ENCODE measurements at regions not wholly inside any gene's neighbourhood (a gene's known extent, or its start where the extent isn't known, plus 50 kb on each side); places are given as distances from the start of the nearest gene placed in this dataset.
"Not testable (repeated sequence)": the region's sequence is repeated elsewhere in the genome, so short reads cannot be mapped to it uniquely, and the experiment has no call there.

DNA sequence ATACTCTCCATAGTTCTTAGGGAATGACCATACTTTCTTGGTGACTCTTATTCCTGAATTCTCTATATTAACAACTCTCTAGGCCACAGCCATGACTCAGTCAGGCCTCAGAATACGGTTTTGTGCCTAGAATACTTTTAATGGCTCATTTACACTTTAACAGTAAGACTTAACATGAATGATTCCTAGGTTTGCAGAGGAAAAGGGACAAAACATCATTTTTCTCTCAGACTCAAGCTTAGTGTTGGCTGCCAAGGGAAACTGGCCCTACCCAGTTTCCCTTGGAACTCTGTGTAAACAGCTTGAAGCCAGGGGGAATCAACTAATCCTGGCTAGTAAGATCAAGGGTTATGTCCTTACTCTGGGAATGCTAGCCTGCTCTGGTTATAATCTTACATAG is 164.9 kb upstream of the PKN2 start:
- no peak for DNase-seq

DNA sequence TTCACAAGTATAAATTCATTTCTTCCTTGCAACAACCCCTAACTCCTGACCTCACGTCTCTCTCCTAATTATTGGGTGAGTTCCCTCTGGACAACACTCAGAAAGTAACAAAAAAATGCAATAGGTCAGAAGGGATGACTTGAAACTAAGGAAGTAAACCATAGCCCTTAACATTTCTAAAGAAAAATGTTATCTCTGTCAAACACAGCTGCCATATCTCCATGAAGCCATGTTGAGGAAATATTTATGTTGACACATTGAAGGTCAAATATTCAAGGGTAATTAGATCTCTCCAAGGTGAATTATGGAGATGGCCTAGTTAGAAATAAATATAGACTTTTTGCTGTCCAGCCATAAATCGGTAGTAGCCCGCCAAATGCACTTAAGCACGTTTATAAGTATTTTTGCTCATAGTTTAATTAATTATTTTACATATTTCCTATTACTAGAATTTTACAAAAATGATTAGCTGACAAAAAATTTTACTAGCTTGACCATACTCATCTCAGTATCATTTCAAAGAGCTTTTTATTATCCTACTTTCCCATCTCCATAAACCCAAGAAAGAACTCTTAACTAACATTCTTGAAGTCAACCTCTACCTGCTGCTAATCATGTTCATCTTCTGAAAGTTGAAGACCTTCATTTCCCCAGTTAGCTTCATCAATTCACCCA is 160.1 kb upstream of the PKN2 start:
- DNase-seq: no peak

DNA sequence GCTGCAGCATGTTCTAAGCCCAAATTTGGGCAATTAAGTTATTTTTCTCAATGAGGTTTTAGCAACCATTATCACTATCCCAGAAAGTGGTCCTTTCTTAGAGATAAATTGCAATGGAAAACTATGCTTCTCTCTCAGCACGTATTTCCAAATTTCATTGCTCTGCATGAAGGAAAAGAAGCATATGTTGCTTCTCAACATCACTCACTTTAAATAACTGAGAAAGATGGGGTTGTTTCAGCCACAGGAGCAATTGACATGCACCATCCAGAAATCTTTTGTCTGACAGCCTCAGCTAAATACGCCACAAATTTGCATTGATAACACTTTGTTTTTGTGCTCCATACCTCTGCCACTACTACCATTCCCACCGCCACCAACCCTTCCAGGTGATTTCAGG is 157.6 kb upstream of the PKN2 start:
- no peak for DNase-seq

DNA sequence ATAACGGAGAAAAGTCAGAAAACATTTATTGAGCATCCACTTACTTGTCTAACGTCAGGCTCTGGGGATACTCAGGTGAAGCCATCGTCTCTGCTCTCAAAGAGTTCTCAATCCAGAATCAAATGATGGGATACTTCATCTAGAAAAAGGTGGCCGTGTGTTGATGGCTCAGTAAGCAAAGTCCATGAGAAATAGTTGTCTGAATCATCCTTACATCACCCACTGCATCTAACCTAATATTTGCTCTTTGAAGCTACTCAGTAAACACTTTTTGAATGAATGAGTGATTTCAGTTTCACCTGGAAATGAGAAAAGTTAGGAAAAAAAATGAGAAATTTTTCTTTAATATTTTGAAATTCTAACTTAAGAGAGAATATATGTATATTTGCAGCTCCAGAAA is 155.3 kb upstream of the PKN2 start:
- no peak for DNase-seq

DNA sequence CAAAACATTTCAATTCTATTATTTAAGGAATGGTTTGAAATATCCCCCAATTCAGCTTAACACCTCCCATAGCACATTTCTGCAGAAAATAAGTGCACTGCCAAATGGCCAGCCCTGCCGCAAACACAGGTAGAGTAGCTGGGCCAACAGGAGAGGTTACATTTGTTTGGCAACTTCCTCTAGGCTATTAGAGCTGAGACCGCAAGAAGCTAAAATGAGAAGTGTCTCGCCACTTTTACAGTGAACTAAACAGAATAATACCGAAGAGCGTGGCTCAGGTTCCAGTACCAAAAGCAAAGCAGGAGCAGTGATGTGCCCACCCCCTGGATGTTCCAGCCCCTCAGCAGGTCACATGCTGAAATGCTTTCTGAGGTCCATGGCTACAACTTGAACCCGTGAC is 154.5 kb upstream of the PKN2 start:
- no peak for DNase-seq

DNA sequence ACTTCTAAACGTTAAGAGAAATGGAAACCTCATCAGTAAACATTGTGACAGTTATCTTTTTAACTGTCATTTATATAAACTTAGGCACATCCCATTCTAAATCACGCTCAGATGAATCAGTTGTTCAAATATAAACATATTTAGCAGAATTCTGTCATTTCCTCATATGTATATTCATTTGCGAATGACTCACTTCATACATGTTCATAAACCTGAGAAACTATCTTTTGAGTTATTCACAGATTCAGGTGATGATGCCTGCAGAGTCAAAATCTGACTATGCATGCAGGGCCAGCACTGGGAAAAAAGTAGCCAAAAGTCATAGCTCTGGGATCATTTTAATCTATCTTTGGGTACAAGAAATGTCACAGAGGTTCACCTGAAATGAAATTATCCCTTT is 153.8 kb upstream of the PKN2 start:
- no peak for DNase-seq

DNA sequence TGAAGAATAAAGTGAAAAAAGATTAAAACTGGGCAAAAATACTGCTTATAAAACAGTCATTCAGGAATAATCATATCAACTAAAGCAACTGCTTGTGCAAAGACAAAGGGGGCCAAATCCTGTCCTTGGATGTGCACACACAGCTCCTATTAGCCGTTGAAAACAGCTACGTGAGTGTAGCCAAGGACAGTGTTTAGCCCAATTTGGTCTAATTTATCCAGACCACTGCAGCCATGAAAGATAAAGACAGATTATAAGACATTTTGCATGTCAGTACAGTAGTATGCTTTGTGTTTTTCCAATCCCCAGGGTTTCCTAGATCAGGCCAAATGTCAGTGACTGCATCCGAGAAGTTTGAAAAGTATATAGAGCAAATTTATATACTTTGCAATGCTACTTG is 146.3 kb upstream of the PKN2 start:
- DNase-seq: no peak

DNA sequence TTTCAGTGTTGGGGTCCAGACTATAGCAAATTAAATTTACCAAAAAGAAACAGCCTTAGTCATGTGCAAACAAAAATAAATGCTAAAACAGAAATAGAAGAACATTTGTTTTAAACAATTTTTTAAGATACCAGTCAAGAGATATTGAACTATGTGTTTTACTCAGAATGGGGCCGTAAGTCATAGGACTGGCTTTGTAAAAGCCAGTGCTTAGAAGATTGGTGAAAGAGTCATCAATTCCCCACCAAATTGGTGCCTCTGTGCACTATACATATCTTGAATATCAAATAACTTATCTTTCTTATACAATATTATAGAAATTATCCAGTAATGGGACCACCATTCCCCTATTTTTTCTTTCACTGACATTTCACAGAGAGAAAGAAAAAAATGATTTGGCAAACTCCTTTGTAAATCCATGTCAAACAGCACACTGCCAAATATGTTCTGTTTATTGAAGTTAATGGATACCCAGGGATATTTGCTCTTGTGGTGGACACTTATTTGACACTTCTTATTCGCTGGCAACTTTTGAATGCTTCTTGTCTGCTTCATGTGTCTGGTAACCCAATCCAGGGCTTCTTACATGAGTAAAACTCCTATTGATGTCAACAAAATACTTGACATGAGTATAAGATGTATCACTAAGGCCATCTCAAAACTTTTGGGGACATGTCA is 145.7 kb upstream of the PKN2 start:
- DNase-seq: no peak

DNA sequence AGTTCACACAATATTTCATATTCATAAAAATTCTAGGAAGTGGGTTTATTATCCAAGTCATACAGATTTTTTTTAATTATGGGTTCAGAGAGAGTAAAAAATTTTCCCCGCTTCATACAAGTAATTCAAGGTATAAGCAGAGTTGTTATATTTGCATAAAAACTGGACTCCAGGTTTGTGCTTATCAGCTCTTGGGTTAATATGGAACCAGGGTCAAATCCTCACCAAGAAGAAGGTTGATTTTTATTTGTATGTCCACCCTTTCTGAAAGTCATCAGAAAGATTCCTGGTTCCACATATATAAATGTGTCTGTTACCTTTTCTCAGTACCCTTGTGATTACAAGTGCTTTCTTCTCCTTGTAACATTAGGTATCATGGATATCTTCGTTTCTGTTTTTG is 143.8 kb upstream of the PKN2 start:
- DNase-seq: no peak

DNA sequence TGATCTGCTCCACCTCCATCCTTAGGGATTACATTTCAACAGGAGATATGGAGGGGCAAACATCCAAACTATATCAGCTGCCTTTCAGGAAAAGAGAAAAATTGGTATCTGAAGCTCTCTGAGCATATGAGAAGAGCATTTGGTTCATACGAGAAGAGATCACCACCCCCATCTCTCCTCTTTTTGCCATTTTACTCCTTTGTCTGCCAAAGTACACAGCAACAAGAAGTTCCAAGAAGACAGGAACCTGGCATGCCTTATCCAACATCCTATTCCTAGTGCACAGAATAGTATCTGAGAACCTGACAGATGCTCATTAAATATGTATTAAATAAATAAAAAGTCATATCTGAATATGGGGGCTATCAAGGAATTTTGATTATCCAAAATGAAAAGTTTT is 142.5 kb upstream of the PKN2 start:
- DNase-seq: no peak

DNA sequence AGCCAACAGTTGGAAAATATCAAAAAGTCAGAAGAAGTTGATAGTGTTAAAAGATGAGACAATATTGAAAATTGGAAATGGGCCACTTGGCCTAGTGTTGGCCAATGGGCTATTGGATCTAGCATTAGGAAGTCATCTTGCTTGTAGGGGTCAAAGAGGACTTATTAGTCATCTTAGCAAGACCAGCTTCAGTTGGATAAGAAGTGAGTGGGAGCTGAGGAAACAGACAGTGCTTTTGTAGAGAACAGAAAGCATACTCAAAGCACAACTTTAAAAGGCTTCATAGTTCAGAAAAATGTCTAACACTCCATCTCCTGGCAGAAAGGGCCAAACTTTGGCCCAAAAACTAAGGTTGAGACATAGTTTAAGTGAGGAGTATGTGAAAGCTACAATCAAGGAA is 139.9 kb upstream of the PKN2 start:
- no peak for DNase-seq

DNA sequence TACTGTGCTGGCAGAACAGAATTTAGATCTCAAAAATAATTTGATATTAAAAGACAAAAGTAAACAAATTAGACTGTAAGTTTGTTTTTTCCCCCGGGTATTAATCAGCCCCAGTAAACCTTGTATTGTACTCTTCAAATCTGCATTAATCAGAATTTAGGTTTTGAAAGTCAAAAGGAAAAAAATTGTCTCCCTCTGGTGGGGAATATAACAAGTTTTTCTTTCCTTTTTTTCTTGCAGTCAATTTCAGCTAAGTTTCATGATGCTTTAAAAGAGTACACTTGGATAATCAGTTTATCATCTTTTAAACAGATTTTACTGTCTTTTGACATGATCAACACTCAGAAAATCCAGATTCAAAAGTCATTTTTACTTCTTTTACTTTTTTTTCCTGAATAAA is 134.5 kb upstream of the PKN2 start:
- no peak for DNase-seq

DNA sequence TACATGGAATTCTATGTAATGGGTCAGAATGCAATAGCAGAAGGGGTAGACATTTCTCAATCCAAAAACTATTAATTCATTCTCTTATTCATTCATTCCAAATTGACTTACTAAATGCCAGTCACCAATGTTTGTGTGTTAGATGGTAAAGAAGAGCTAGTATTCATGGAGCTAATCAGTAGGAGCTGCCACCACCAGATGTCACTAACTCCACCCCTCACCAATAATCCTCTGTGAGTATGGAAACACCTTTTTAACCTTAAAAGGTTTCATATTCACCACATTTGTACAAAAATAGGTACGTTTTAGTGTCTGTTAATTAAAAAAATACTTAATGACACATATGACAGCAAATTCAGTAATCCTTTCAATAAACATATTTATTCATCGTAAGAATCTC is 131.8 kb upstream of the PKN2 start:
- no peak for DNase-seq

DNA sequence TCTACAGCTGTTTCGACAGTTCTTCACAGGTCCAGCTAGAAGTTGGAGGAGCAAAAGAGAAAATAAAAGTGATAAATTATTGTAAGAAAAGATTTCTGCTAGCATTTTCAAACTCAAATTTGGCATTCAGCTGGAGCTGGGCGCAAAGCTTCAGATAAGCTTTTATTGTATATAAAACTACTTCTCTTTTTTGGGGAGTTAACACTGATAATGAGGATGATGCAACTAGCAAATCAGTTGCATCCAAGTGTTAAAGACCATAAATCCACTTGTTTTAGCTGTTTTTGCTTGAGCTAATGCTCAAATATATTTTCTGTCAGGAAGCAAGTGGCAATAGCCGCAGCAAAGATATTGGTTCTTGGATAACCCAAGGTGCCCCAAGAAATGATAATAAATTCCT is 127.1 kb upstream of the PKN2 start:
- DNase-seq: no peak

DNA sequence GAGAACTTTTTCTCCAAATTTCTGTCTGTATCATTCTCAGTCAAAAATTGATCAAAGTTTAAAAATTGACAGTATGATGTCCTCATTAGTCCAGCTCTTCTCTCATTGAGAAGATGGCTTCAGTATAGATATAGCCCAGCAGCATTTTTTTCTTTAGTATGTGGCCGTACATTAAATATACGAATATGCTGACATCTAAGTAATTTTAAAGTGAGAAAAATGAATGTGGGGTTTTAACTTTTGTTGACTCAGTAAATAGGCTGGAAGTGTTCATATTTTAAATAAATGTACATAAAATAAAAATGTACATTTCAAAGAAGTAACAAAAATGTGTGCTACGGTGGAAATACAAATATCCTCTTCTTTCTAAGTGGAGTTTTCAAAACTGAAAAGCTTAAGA is 123.5 kb upstream of the PKN2 start:
- no peak for DNase-seq

DNA sequence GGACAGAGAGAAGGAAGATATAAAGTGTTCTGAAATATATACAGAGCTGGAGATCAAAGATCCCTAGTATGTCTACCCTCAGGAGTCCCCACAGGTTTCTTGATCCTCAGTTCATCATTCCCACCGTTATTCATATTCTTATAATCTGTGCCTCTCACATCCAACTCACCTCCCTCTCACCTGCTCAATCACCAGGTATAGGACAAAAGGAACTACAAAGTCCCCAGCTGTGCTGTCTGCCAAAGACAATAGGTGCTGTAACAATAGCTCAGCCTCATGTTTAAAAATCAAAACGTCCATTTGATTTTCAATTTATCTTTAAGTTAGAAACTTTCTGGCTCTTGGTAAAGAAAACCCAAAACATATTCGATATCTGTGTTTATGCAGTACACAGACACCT is 121.1 kb upstream of the PKN2 start:
- DNase-seq: no peak

DNA sequence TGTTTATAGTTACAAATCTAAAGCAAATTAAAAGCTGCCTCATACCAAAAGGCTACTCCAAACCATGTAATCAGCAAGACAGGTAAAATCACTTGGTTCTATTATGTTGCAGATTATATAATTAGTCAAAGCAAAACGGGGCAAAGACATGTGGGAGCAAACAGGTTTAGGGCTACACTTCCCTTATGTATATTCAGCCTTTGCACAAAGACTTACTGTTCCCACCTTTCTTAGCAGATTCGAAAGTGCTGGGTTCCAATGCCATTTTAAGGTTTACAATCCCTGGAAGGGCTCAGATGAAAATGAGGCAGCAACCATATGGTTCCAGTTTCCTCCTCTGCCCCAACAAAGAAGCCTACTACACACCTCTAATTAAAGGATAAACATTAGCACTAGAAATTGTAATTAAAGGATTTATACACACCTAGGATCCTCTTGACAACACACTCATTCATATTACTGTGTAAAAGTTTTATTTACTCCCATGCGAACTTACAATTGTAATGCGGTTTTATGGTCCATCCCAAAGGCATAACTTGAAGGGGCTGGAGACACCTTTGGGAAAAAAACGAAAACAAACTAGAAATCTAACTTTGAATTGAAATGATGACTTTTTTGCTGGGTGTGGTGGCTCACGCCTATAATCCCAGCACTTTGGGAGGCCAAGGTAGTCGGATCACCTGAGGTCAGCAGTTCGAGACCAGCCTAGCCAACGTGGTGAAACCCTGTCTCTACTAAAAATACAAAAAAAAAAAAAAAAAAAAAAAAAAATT is 117.3 kb upstream of the PKN2 start:
- DNase-seq: no peak

DNA sequence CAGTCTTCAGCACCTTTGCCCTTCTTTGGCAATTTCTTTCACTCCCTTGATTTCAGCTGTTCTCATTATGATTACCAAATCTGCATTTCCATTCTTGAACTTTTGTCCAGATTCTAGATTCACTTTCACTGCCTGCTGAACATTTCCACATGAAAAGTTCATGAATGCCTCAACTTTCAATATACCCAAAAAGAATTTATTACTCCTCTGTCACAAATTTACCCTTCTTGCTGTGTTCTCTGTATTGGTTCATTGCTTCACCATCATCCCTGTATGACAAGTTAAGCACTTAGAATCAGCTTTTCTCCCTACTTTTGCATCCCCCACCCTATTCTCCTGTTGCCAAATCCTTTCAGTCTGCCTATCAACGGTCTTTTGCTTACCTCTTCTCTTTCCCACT is 112.6 kb upstream of the PKN2 start:
- DNase-seq: no peak

DNA sequence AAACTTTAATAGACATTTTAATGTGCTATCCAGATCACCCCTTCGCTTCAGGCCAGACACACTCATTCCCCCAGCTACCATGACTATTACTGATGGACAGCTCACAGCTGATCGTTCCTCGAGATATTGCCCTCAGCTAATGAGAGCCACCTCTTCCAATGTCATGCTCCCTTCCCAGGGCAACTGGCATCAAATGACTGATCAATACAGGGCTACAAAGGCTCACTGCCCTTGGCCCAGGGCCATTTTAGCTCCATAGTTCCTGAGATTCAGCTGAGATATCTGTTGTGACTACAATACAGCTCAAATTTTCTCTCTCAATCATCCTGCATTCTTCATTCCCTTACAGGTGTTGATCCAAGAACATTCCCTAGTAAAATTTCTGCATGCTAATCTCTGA is 104.5 kb upstream of the PKN2 start:
- DNase-seq: no peak

DNA sequence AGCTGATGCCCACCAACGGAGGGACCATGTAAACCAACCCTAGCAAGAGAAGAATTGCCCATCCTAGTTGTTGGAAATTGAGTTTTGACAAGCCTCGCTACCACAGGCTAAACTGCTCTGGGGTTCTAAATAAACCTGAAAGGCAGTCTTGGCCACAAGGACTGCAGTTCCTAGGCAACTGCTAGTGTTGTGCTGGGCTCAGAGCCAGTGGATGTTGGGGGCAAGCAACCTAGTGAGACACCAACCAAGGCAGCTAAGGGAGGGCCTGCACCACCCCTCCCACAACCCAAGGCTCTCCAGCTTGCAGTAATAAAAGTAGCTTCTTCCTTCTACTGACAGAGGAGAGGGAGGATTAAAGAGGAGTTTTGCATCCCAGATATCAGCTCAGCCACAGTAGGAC is 102.4 kb upstream of the PKN2 start:
- DNase-seq: no peak

DNA sequence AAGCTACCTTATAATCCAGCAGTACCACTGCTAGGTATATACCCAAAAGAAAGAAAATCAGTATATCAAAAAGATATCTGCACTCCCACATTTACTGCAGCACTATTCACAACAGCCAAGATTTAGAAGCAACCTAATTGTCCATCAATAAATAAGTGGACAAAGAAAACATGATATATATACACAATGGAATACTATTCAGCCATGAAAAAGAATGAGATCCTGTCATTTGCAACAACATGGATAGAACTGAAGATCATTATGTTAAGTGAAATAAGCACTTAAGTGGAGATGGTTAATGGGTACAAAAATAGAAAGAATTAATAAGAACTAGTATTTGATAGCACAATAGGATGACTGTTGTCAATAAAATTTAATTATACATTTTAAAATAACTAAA is 90.7 kb upstream of the PKN2 start:
- DNase-seq: no peak

DNA sequence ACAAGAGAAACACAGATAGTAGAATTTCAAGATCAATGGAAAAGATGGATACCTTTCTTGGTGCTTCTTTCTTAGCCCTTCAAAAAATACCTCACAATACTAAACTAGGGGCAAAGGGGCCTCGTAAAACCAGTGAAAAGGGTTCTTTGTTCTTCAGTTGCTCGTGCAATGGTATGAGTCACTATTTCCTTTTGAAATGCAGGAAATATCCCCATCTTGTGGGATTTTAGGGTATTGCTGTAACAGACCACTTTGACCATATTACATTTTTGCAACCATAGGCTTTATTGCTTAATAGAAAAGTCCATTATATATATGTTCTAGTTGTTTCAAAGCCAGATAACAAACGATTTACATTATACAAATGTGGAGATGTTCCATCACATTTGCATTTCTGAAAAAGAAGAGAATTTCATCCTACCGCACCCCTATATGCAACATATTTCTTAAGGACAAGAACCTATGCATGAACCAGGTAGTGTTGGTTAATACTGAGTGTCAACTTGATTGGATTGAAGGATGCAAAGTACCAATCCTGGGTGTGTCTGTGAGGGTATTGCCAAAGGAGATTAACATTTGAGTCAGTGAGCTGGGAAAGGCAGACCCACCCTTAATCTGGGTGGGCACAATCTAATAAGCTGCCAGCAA is 88.6 kb upstream of the PKN2 start:
- no peak for DNase-seq

DNA sequence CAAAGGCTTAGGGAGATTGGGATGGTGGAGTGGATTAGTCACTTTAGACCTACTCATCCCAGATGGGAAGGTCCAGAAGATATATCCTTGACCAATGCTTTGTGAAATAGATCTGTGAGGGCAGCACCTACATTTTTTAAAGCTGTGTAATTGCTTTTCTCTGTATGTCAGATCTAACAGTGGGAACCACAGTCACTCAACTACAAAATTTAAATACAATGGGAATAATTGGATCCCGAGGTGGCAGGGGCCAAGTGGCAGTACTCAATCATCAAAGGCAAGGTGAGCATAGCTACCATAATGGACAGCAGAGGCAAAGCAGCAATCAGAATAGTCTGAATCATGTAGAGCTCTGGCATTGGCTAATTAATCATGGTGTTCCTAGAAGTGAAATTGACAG is 86.1 kb upstream of the PKN2 start:
- not testable (repeated sequence) for DNase-seq

Data from activated gamma-delta T cell treated with Interleukin-2 at 50 U/mL for 16 hours (primary cell).